SK-N-SH treated with all-trans-retinoic acid at 6 μM for 48 hours (cell line): ENCODE measurements at regions not wholly inside any gene's neighbourhood (a gene's known extent, or its start where the extent isn't known, plus 50 kb on each side); places are given as distances from the start of the nearest gene placed in this dataset.

Source experiments
- ATAC-seq: fragments of 200-7000 bp; cut with Tn5 transposase; 3 replicates; pipeline ENCODE4 v1.9.1; 2020; ENCODE audit warnings: mild to moderate bottlenecking, moderate library complexity
- BACH2 ChIP-seq: fragments of 250-450 bp; sonication (Bioruptor Pico); IDR thresholded peaks from 2 replicates; pipeline ENCODE4 v1.9.0; 2021; ENCODE audit warnings: mild to moderate bottlenecking, borderline replicate concordance
- CREB5 ChIP-seq: fragments of 250-450 bp; sonication (Bioruptor Pico); IDR thresholded peaks from 2 replicates; pipeline ENCODE4 v1.5.1; 2020; ENCODE audit warnings: low read depth, mild to moderate bottlenecking, moderate library complexity
- CSDC2 ChIP-seq: fragments of 250-450 bp; sonication (Bioruptor Pico); IDR thresholded peaks from 2 replicates; pipeline ENCODE4 v1.5.0; 2020; ENCODE audit warnings: mild to moderate bottlenecking, moderate library complexity
- CSRNP3 ChIP-seq: fragments of 250-450 bp; sonication (Bioruptor Pico); IDR thresholded peaks from 2 replicates; pipeline ENCODE4 v1.5.1; 2021; ENCODE audit warnings: mild to moderate bottlenecking, moderate library complexity
- ESRRG ChIP-seq: fragments of 250-450 bp; sonication (Bioruptor Pico); IDR thresholded peaks from 2 replicates; pipeline ENCODE4 v1.6.1; 2021; ENCODE audit warnings: mild to moderate bottlenecking
- GLIS3 ChIP-seq: fragments of 250-450 bp; sonication (Bioruptor Pico); IDR thresholded peaks from 2 replicates; pipeline ENCODE4 v1.5.0; 2020; ENCODE audit warnings: mild to moderate bottlenecking, moderate library complexity
- ISL1 ChIP-seq: fragments of 250-450 bp; sonication (Bioruptor Pico); IDR thresholded peaks from 2 replicates; pipeline ENCODE4 v2.1.2; 2022; ENCODE audit warnings: mild to moderate bottlenecking, moderate library complexity
- OSR1 ChIP-seq: fragments of 250-450 bp; sonication (Bioruptor Pico); IDR thresholded peaks from 2 replicates; pipeline ENCODE4 v1.8.0; 2022; ENCODE audit warnings: moderate library complexity, mild to moderate bottlenecking, inconsistent platforms
- PATZ1 ChIP-seq: fragments of 250-450 bp; sonication (Bioruptor Pico); IDR thresholded peaks from 2 replicates; pipeline ENCODE4 v1.8.0; 2020; ENCODE audit warnings: mild to moderate bottlenecking, moderate library complexity, borderline replicate concordance
- POU6F1 ChIP-seq: fragments of 250-450 bp; sonication (Bioruptor Pico); IDR thresholded peaks from 2 replicates; pipeline ENCODE4 v1.8.0; 2021; ENCODE audit warnings: low read depth, mild to moderate bottlenecking, moderate library complexity, borderline replicate concordance
- PPARA ChIP-seq: fragments of 250-450 bp; sonication (Bioruptor Pico); IDR thresholded peaks from 2 replicates; pipeline ENCODE4 v1.5.0; 2020; ENCODE audit warnings: mild to moderate bottlenecking, borderline replicate concordance
- RARB ChIP-seq: fragments of 250-450 bp; sonication (Bioruptor Pico); IDR thresholded peaks from 2 replicates; pipeline ENCODE4 v1.8.0; 2021; ENCODE audit warnings: mild to moderate bottlenecking, moderate library complexity
- SNAI2 ChIP-seq: fragments of 250-450 bp; sonication (Bioruptor Pico); IDR thresholded peaks from 2 replicates; pipeline ENCODE4 v1.5.0; 2020; ENCODE audit warnings: mild to moderate bottlenecking, moderate library complexity
- TCF4 ChIP-seq: fragments of 250-450 bp; sonication (Bioruptor Pico); IDR thresholded peaks from 2 replicates; pipeline ENCODE4 v1.8.0; 2021; ENCODE audit warnings: mild to moderate bottlenecking, moderate library complexity, borderline replicate concordance
- TOX ChIP-seq: fragments of 250-450 bp; sonication (Bioruptor Pico); IDR thresholded peaks from 2 replicates; pipeline ENCODE4 v1.8.0; 2021; ENCODE audit warnings: mild to moderate bottlenecking, moderate library complexity, borderline replicate concordance
- TSHZ2 ChIP-seq: fragments of 250-450 bp; sonication (Bioruptor Pico); IDR thresholded peaks from 2 replicates; pipeline ENCODE4 v1.5.0; 2020; ENCODE audit warnings: mild to moderate bottlenecking, moderate library complexity
- ZFP3 ChIP-seq: fragments of 250-450 bp; sonication (Bioruptor Pico); IDR thresholded peaks from 2 replicates; pipeline ENCODE4 v1.5.0; 2020; ENCODE audit warnings: mild to moderate bottlenecking, moderate library complexity
- ZFP30 ChIP-seq: fragments of 450-650 bp; formaldehyde crosslinking; IDR thresholded peaks from 2 replicates; pipeline ENCODE4 v1.5.0; 2022; ENCODE audit warnings: mild to moderate bottlenecking, moderate library complexity
- ZNF565 ChIP-seq: fragments of 450-650 bp; formaldehyde crosslinking; conservative IDR thresholded peaks from 2 replicates; pipeline ENCODE4 v1.5.0; 2020; ENCODE audit warnings: low read depth, mild to moderate bottlenecking, moderate library complexity
- ZNF70 ChIP-seq: fragments of 450-650 bp; formaldehyde crosslinking; IDR thresholded peaks from 2 replicates; pipeline ENCODE4 v1.5.0; 2020; ENCODE audit warnings: mild to moderate bottlenecking, moderate library complexity
- ZNF8 ChIP-seq: fragments of 450-650 bp; formaldehyde crosslinking; IDR thresholded peaks from 2 replicates; pipeline ENCODE4 v1.5.0; 2020; ENCODE audit warnings: mild to moderate bottlenecking, moderate library complexity

- TF ChIP-seq TSHZ2 (CRISPR knock-in tag) = no peak
Measured at GRCh38 chr20:40435146-40435895, 253.7 kb downstream of the MAFB start (continued).

- TF ChIP-seq ESRRG (CRISPR knock-in tag) = no peak
- TF ChIP-seq PATZ1 (CRISPR knock-in tag) = no peak
- no peak for TF ChIP-seq PPARA (CRISPR knock-in tag)
- TF ChIP-seq TOX (CRISPR knock-in tag) = no peak
- no peak for TF ChIP-seq TCF4 (CRISPR knock-in tag)
- TF ChIP-seq ZNF70 (CRISPR knock-in tag) = no peak
- TF ChIP-seq ZNF8 (CRISPR knock-in tag) = no peak
- no peak for TF ChIP-seq POU6F1
- no peak for TF ChIP-seq ZNF565 (CRISPR knock-in tag)
- TF ChIP-seq BACH2 = no peak
- no peak for TF ChIP-seq ISL1 (CRISPR knock-in tag)
- no peak for TF ChIP-seq ZFP3 (CRISPR knock-in tag)
- TF ChIP-seq CSDC2 = no peak
- TF ChIP-seq TSHZ2 (CRISPR knock-in tag) = no peak
- no peak for TF ChIP-seq GLIS3 (CRISPR knock-in tag)
- TF ChIP-seq, all 23 proteins: peak for 0
- ATAC-seq = no peak
Measured at GRCh38 chr20:40434122-40434521, 254.9 kb downstream of the MAFB start.

- ATAC-seq = no peak
- no peak for TF ChIP-seq GLIS3 (CRISPR knock-in tag)
- no peak for TF ChIP-seq ZFP3 (CRISPR knock-in tag)
- TF ChIP-seq POU6F1 = no peak
- TF ChIP-seq SNAI2 (CRISPR knock-in tag) = no peak
- no peak for TF ChIP-seq ISL1 (CRISPR knock-in tag)
- no peak for TF ChIP-seq CREB5 (CRISPR knock-in tag)
- no peak for TF ChIP-seq TCF4 (CRISPR knock-in tag)
- no peak for TF ChIP-seq RARB (CRISPR knock-in tag)
- TF ChIP-seq OSR1 (CRISPR knock-in tag) = no peak
- TF ChIP-seq ZFP30 = no peak
- TF ChIP-seq CSRNP3 (CRISPR knock-in tag) = no peak
- no peak for TF ChIP-seq PATZ1 (CRISPR knock-in tag)
- TF ChIP-seq PPARA (CRISPR knock-in tag) = no peak
- TF ChIP-seq ESRRG (CRISPR knock-in tag) = no peak
Measured at GRCh38 chr20:40433341-40433861, 255.6 kb downstream of the MAFB start.
